H1 (cell line): ENCODE measurements at regions not wholly inside any gene's neighbourhood (a gene's known extent, or its start where the extent isn't known, plus 50 kb on each side); places are given as distances from the start of the nearest gene placed in this dataset.

ENCODE experiments used
- CTBP2 ChIP-seq: IDR thresholded peaks from 2 replicates; pipeline ENCODE4 v1.7.0; 2011; ENCODE audit warnings: borderline replicate concordance, mild to moderate bottlenecking, moderate library complexity, mixed read lengths, low read length; ENCODE audit not compliant: insufficient read depth, insufficient read length

DNA sequence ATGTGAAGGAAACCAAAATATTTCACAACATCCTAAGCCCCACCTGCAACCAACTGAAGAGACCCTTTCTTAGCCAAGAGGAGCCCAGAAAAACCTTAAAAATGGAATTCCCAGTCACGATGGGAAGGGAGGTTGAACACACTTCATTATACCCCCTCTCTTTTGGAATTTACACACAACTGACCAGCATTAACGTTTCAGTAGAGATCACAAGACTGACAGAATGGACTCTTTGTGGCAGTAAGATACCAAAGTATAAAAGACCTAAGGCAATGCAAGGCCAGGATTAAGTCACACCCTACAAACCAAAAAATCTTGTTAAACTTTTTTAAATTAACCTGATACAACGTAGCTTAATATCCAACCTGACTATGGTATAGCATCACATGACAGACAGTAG lies 190.9 kb downstream of the OTOR start (continued):
- TF ChIP-seq CTBP2: no peak
